DOHH2 (cell line): ENCODE measurements at regions not wholly inside any gene's neighbourhood (a gene's known extent, or its start where the extent isn't known, plus 50 kb on each side); places are given as distances from the start of the nearest gene placed in this dataset.

Source experiments
- H3F3A ChIP-seq: fragments of 200-600 bp; sonication (generic), shearing (Covaris generic); 2 replicates; pipeline ENCODE4 v1.6.0; 2016; ENCODE audit warnings: antibody characterized with exemption, mild to moderate bottlenecking; ENCODE audit not compliant: control insufficient read depth, insufficient read depth
- H3K27ac ChIP-seq: fragments of 200-600 bp; sonication (generic); 2 replicates; pipeline ENCODE4 v1.5.1; 2014; ENCODE audit warnings: low read depth, mild to moderate bottlenecking, low read length, moderate library complexity
- H3K27me3 ChIP-seq: fragments of 200-600 bp; sonication (generic); 2 replicates; pipeline ENCODE4 v1.6.1; 2014; ENCODE audit warnings: mild to moderate bottlenecking, low read length, mixed read lengths; ENCODE audit not compliant: control insufficient read depth
- H3K36me3 ChIP-seq: fragments of 200-600 bp; sonication (generic); 2 replicates; pipeline ENCODE4 v1.6.1; 2014; ENCODE audit warnings: mild to moderate bottlenecking, low read length, moderate library complexity, mixed read lengths; ENCODE audit not compliant: control insufficient read depth
- H3K4me1 ChIP-seq: fragments of 200-600 bp; sonication (generic); 2 replicates; pipeline ENCODE4 v1.6.1; 2014; ENCODE audit warnings: mild to moderate bottlenecking, low read length, mixed read lengths; ENCODE audit not compliant: control insufficient read depth
- H3K4me2 ChIP-seq: fragments of 200-600 bp; sonication (generic); 2 replicates; pipeline ENCODE4 v1.6.0; 2014; ENCODE audit warnings: mild to moderate bottlenecking, low read length, moderate library complexity
- H3K4me3 ChIP-seq: fragments of 200-600 bp; sonication (generic); 2 replicates; pipeline ENCODE4 v1.5.1; 2014; ENCODE audit warnings: mild to moderate bottlenecking, low read length, mixed read lengths
- H3K79me2 ChIP-seq: fragments of 200-600 bp; sonication (generic); 2 replicates; pipeline ENCODE4 v1.6.1; 2014; ENCODE audit warnings: mild to moderate bottlenecking, low read length, mixed read lengths; ENCODE audit not compliant: control insufficient read depth
- H3K9me2 ChIP-seq: fragments of 200-600 bp; sonication (generic); replicated peaks from 2 replicates; pipeline ENCODE4 v1.6.1; 2014; ENCODE audit warnings: mild to moderate bottlenecking, low read length, mixed read lengths; ENCODE audit not compliant: control insufficient read depth
- H3K9me3 ChIP-seq: fragments of 200-600 bp; sonication (generic); 2 replicates; pipeline ENCODE4 v1.6.1; 2014; ENCODE audit warnings: antibody characterized with exemption, low read length, mixed read lengths; ENCODE audit not compliant: control insufficient read depth, insufficient read depth
- H4K20me1 ChIP-seq: fragments of 200-600 bp; sonication (generic); 2 replicates; pipeline ENCODE4 v1.6.0; 2014; ENCODE audit warnings: low read depth, mild to moderate bottlenecking, antibody characterized with exemption, low read length, moderate library complexity; ENCODE audit not compliant: control insufficient read depth, insufficient read depth
- CTCF ChIP-seq: fragments of 200-600 bp; sonication (generic); IDR thresholded peaks from one replicate; pipeline ENCODE4 v1.5.1; 2014; ENCODE audit warnings: antibody characterized with exemption, mild to moderate bottlenecking, low read depth, low read length; ENCODE audit not compliant: poor library complexity, severe bottlenecking
- EZH2phosphoT487 ChIP-seq: fragments of 200-600 bp; sonication (generic); IDR thresholded peaks from 2 replicates; pipeline ENCODE4 v1.6.1; 2017; ENCODE audit warnings: borderline replicate concordance, mild to moderate bottlenecking, antibody characterized with exemption, low read length, moderate library complexity, mixed read lengths

DNA sequence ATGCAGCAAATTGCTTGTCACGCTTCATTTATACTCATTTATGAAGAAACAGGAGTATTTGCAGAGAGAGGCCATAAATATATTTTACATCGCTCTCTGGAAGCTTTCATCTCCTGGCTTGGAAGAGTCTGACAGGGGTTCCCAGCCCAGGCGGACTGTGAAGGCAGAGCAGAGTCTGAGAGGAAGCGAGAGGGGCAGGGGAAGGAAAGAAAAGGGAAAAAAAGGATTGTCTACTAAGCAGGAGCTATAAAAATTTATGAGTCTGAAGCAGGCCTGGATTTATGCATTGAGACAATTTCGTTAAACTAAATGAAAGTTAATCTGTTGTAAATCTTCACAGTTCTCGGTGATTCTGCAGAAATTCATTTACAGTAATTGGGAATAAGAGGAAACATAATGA is 143.9 kb upstream of the GYPC start:
- Histone ChIP-seq H3K9me2 (no peaks in the 10 kb centered on the region), H3F3A (no peaks in the 10 kb centered on the region), H3K79me2 (no peaks in the 10 kb centered on the region), H3K4me1 (no peaks in the 10 kb centered on the region), H3K27ac (no peak overlapping the region), H3K4me2 (no peak overlapping the region), H3K4me3 (no peak overlapping the region), H3K9me3 (no peaks in the 10 kb centered on the region), H4K20me1 (no peaks in the 10 kb centered on the region), H3K36me3 (no peaks in the 10 kb centered on the region), H3K27me3 (no peaks in the 10 kb centered on the region)
- no peak for TF ChIP-seq CTCF

DNA sequence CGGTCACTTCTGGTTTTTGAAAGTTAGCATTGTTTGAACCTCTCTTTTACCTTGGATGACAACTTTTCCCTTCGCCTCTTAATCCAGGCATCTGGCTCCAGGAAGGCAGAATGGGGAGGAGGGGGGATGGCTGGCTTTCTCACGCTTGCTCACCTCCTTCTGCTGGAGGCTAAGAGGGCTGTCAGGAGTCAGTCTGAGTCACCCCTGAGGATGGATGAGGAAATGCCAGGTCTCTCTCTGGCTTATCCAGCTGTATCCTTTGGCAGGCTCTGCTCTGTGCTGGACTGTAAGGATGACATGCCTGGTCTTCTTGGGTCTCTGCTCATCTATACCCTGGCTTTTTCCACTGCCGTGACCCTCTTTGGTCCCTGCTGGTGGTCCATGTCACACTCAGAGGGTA is 142.9 kb upstream of the GYPC start:
- H3K4me2 ChIP-seq, result no peak overlapping the region
- H3K4me3 ChIP-seq, result no peak overlapping the region
- no peaks in the 10 kb centered on the region for H3K27me3 ChIP-seq
- no peaks in the 10 kb centered on the region for H3K36me3 ChIP-seq
- no peaks in the 10 kb centered on the region for H3K9me2 ChIP-seq
- H3K4me1 ChIP-seq, result no peaks in the 10 kb centered on the region
- H3K79me2 ChIP-seq, result no peaks in the 10 kb centered on the region
- no peak for TF ChIP-seq EZH2phosphoT487
- no peak for TF ChIP-seq CTCF
- no peaks in the 10 kb centered on the region for H3K9me3 ChIP-seq
- H4K20me1 ChIP-seq, result no peaks in the 10 kb centered on the region
- H3F3A ChIP-seq, result no peaks in the 10 kb centered on the region
- H3K27ac ChIP-seq, result no peak overlapping the region

DNA sequence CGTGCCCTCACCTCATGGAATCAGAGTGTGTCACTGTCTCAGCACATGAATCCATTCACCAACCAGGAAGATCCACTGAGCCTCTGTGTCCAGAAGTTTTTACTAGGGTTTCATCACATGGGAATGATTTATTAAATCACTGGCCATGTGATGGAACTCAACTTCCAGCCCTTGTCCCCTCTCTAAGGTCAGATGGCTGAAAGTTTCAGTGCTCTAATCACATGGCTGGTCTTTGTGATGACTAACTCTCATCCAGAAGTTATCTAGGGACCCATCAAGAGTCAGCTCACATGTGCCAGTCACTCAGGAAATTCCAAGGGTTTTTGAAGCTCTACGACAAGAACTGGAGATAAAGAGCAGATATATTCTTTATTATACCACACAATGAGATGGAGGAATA is 140.5 kb upstream of the GYPC start:
- no peaks in the 10 kb centered on the region for H3K36me3 ChIP-seq
- no peaks in the 10 kb centered on the region for H3K9me3 ChIP-seq
- H3F3A ChIP-seq, result no peaks in the 10 kb centered on the region
- no peak overlapping the region for H3K4me2 ChIP-seq
- no peaks in the 10 kb centered on the region for H3K4me1 ChIP-seq
- H3K9me2 ChIP-seq, result no peaks in the 10 kb centered on the region
- H4K20me1 ChIP-seq, result no peaks in the 10 kb centered on the region
- H3K27ac ChIP-seq, result no peak overlapping the region
- no peaks in the 10 kb centered on the region for H3K27me3 ChIP-seq
- TF ChIP-seq EZH2phosphoT487 (no peak), CTCF (no peak)
- H3K79me2 ChIP-seq, result no peaks in the 10 kb centered on the region
- no peak overlapping the region for H3K4me3 ChIP-seq

DNA sequence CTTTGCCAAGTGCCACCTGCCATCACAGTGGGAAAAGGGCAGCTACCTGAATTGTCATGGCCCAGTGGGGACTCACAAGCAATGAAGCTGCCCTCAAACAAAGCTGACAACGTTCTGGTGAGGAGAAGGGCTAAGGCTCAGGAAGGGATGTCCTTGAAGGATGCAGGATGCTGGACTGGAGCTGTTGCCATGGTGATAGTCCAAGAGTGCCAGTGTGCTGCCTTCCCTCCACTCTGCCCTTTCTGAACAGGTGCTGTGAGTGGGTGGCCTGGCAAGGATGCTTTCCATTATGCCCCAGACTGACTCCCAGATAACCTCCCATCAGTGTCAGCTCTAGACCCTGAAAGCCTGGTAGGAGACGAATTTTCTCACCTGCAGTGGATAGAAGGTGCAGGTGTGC is 137.8 kb upstream of the GYPC start:
- no peak overlapping the region for H3K4me2 ChIP-seq
- no peak overlapping the region for H3K27ac ChIP-seq
- TF ChIP-seq CTCF, result no peak
- no peak for TF ChIP-seq EZH2phosphoT487
- H3K9me2 ChIP-seq, result no peaks in the 10 kb centered on the region
- no peaks in the 10 kb centered on the region for H4K20me1 ChIP-seq
- no peaks in the 10 kb centered on the region for H3K79me2 ChIP-seq
- H3K36me3 ChIP-seq, result no peaks in the 10 kb centered on the region
- H3K27me3 ChIP-seq, result no peaks in the 10 kb centered on the region; the same call in 1 of the 2 replicates
- H3K4me3 ChIP-seq, result no peak overlapping the region
- no peaks in the 10 kb centered on the region for H3F3A ChIP-seq
- no peaks in the 10 kb centered on the region for H3K4me1 ChIP-seq
- H3K9me3 ChIP-seq, result no peaks in the 10 kb centered on the region
